Thyroid gland (tissue), 4 donors: ENCODE measurements at regions not wholly inside any gene's neighbourhood (a gene's known extent, or its start where the extent isn't known, plus 50 kb on each side); places are given as distances from the start of the nearest gene placed in this dataset.

Experiments
- DNase-seq, 2 donors: peaks; one replicate each; pipeline ENCODE4 v3.0.0-alpha.2; 2019
- H3K27ac ChIP-seq, 3 donors: fragments of 200-600 bp; sonication (generic); 1 replicate in 2 of 3; 2 replicates in 1 of 3; pipeline ENCODE4 v1.5.1; 2016 to 2019; ENCODE audit warnings: mild to moderate bottlenecking in 1 of 3, moderate library complexity in 1 of 3
- H3K27me3 ChIP-seq: fragments of 200-600 bp; sonication (generic); one replicate; pipeline ENCODE4 v1.5.1; 2019
- H3K36me3 ChIP-seq, 2 donors: fragments of 200-600 bp; sonication (generic); one replicate each; pipeline ENCODE4 v1.5.1; 2016 to 2019
- H3K4me1 ChIP-seq, 2 donors: fragments of 200-600 bp; sonication (generic); one replicate each; pipeline ENCODE4 v1.5.1; 2017 to 2019
- H3K4me3 ChIP-seq, 3 donors: fragments of 200-600 bp; sonication (generic); replicated peaks in 1 of 3; 1 replicate in 2 of 3; 2 replicates in 1 of 3; pipeline ENCODE4 v1.5.1; 2016; ENCODE audit warnings: mild to moderate bottlenecking in 1 of 3
- H3K9me3 ChIP-seq: fragments of 200-600 bp; sonication (generic); one replicate; pipeline ENCODE4 v1.5.1; 2017
- POLR2A ChIP-seq, 2 donors: fragments of 450-650 bp; IDR thresholded peaks; one replicate each; pipeline ENCODE4 v1.6.1; 2017; ENCODE audit warnings: antibody characterized with exemption in 2 of 2, mild to moderate bottlenecking in 2 of 2, moderate library complexity in 1 of 2
- WGBS, 2 donors: methylation state at CpG; one replicate each; pipeline ENCODE4 v1.1.5; 2017; 5-methylcytosine and 5-hydroxymethylcytosine counted together
- intact Hi-C: fragments of 100-400 bp; cut with DNase I; formaldehyde crosslinking; loops from one replicate; pipeline ENCODE4 v1.15.1; 2023
- TF ChIP-seq, protein P1 (sequence below), 6 experiments: fragments of 200-600 bp in 3 of 6; fragments of 450-650 bp in 3 of 6; sonication (generic) in 3 of 6; IDR thresholded peaks; one replicate each; pipeline ENCODE4 v1.5.1; 2016 to 2019; ENCODE audit warnings: antibody characterized with exemption in 6 of 6, mild to moderate bottlenecking in 2 of 6, inconsistent platforms in 1 of 6, moderate library complexity in 1 of 6

DNA sequence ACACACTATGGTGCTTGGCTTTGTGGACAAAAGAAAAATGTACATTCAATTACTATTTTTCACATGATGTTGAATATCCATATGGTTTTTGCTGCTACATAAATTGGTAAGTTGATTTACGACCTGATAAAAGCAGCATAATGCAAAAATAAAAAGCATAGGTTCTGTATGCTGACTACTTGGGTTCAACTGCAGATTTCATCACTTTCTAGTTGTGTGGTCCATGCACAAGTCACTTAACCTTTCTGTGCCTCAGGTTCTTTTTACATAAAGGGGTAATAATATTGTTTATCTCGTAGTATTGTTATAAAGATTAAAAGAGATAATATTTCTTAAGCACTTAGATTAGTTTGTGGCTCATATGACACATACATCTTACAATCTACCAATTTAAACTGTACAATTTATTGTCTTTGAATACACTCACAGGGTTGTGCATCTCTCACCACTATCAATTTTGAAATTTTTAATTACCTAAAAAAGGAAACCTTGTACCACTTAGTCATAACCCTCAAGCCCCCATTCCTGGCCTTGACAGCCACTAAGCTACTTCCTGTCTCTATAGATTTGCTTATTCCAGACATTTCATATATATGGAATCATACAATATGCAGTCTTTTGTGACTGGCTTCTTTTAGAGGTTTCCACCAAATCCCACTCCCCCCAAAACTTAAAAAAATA lies 1443.9 kb downstream of the SUCLG1 start:
- no peak overlapping the region for H3K4me3 ChIP-seq
- intact Hi-C loops: no loop called here
- no peaks in the 10 kb centered on the region for H3K9me3 ChIP-seq
- H3K4me1 ChIP-seq: no peaks in the 10 kb centered on the region
- TF ChIP-seq POLR2A (IDR thresholded peaks at IDR 0.05): no peak
- TF ChIP-seq, protein P1, sequence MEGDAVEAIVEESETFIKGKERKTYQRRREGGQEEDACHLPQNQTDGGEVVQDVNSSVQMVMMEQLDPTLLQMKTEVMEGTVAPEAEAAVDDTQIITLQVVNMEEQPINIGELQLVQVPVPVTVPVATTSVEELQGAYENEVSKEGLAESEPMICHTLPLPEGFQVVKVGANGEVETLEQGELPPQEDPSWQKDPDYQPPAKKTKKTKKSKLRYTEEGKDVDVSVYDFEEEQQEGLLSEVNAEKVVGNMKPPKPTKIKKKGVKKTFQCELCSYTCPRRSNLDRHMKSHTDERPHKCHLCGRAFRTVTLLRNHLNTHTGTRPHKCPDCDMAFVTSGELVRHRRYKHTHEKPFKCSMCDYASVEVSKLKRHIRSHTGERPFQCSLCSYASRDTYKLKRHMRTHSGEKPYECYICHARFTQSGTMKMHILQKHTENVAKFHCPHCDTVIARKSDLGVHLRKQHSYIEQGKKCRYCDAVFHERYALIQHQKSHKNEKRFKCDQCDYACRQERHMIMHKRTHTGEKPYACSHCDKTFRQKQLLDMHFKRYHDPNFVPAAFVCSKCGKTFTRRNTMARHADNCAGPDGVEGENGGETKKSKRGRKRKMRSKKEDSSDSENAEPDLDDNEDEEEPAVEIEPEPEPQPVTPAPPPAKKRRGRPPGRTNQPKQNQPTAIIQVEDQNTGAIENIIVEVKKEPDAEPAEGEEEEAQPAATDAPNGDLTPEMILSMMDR (IDR thresholded peaks at IDR 0.05): no peak
- H3K27ac ChIP-seq: no peak overlapping the region
- WGBS, 2 donors: 80 to 82% methylated on average over 2 of the region's 2 CpGs
- no peaks in the 10 kb centered on the region for H3K36me3 ChIP-seq
- no peaks in the 10 kb centered on the region for H3K27me3 ChIP-seq
- DNase-seq: no peak

DNA sequence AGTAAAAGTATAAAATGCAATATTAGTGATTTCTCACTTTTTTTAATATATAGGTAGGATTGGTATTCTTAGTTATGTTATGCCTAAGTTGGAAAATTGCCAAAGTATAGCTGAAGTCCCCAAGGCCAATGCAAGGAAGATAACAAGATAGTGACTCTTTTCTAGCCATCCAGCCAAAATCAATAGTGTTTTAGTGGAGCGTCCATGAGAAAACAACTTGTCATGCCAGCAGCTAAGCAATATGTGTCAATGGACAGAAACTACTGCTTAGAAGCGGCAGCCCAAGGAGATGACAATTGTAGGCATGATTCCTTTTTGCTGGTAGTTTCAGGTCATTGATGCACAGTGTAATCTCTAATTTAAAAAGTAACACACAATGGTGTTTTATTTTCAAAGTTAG lies 1444.6 kb downstream of the SUCLG1 start:
- WGBS, 2 donors: 86 to 93% methylated on average over 2 of the region's 2 CpGs
- H3K9me3 ChIP-seq: no peaks in the 10 kb centered on the region
- H3K27me3 ChIP-seq: no peaks in the 10 kb centered on the region
- intact Hi-C loops: no loop called here
- TF ChIP-seq, protein P1 (IDR thresholded peaks at IDR 0.05): no peak
- no peak for TF ChIP-seq POLR2A (IDR thresholded peaks at IDR 0.05)
- no peaks in the 10 kb centered on the region for H3K4me1 ChIP-seq
- no peaks in the 10 kb centered on the region for H3K36me3 ChIP-seq
- H3K27ac ChIP-seq: no peak overlapping the region
- no peak overlapping the region for H3K4me3 ChIP-seq
- DNase-seq: no peak

DNA sequence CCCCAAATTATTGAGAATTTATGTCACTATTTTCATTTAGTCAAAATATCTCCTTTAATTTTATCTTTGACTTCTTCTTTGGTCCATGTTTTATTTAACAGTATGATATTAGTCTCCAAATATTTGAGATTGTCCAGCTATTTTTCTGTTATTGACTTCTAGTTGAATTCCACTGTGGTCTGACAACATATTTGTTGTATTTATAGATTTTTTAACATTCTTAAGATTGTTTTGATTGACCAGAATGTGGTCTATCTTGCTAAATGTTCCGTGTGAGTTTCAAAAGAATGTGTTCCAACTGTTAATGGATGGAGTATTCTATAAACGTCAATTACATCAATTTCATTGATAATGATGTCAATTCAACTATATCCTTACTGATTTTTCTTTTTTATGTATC lies 1452.1 kb downstream of the SUCLG1 start:
- intact Hi-C loops: no loop called here
- 84 to 85% methylated on average over 2 of the region's 2 CpGs for WGBS, 2 donors
- no peak overlapping the region for H3K27ac ChIP-seq
- TF ChIP-seq, protein P1 (IDR thresholded peaks at IDR 0.05): no peak
- TF ChIP-seq POLR2A (IDR thresholded peaks at IDR 0.05): no peak
- DNase-seq: no peak
- H3K4me3 ChIP-seq: no peak overlapping the region
- no peaks in the 10 kb centered on the region for H3K4me1 ChIP-seq
- no peaks in the 10 kb centered on the region for H3K36me3 ChIP-seq
- H3K27me3 ChIP-seq: no peaks in the 10 kb centered on the region
- H3K9me3 ChIP-seq: no peaks in the 10 kb centered on the region

DNA sequence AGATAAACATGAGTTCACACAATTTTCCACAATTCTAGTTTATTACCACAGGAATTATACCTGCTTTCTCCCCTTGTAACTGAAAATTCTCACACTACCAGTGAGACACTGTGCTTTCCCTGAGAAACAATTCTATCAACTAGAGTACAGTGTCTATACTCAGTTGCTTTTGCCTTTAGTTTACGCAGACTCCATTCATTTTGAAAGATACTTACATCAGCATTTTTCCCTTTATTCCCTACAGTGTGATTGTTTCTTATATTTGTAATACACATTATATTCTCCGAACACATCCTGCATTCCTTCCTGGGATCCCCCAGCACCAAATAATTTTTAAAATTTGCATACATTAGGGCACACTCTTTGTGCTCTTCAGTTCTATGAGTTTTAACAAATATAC lies 1455.5 kb downstream of the SUCLG1 start:
- Histone ChIP-seq H3K27ac (no peak overlapping the region), H3K36me3 (no peaks in the 10 kb centered on the region), H3K27me3 (no peaks in the 10 kb centered on the region), H3K4me1 (no peaks in the 10 kb centered on the region), H3K4me3 (no peak overlapping the region), H3K9me3 (no peaks in the 10 kb centered on the region)
- 91 to 96% methylated on average over 2 of the region's 2 CpGs for WGBS, 2 donors
- no peak for DNase-seq
- intact Hi-C loops: no loop called here
- no peak for TF ChIP-seq POLR2A (IDR thresholded peaks at IDR 0.05)
- TF ChIP-seq, protein P1 (IDR thresholded peaks at IDR 0.05): no peak

DNA sequence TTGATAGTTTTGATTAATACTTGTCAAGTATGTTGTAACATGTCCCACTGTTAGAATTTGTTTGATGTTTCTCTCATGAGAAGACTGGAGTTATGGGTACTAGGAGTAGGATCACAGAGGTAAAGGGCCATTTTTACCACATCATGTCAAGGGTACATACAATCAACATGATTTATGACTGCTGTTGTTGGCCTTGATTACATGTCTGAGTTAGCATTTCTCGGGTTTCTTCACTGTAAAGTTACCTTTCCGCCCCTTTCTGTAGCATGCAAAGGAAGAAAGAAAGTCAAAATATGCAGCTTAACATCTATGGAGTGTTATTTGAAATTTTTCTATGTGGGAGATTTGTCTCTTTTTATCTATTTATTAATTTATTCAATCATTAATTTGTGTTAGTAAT lies 1456.4 kb downstream of the SUCLG1 start:
- Histone ChIP-seq H3K36me3 (no peaks in the 10 kb centered on the region), H3K27ac (no peak overlapping the region), H3K4me1 (no peaks in the 10 kb centered on the region), H3K27me3 (no peaks in the 10 kb centered on the region), H3K4me3 (no peak overlapping the region), H3K9me3 (no peaks in the 10 kb centered on the region)
- DNase-seq: no peak
- TF ChIP-seq, protein P1 (IDR thresholded peaks at IDR 0.05): no peak
- no peak for TF ChIP-seq POLR2A (IDR thresholded peaks at IDR 0.05)
- WGBS, 2 donors: 80 to 87% methylated on average over 2 of the region's 2 CpGs
- intact Hi-C loops: no loop called here
